HG03565 (cell line): ENCODE measurements at regions not wholly inside any gene's neighbourhood (a gene's known extent, or its start where the extent isn't known, plus 50 kb on each side); places are given as distances from the start of the nearest gene placed in this dataset.
A peak's percentile ranks its signal among the peaks of the same experiment; 100 is the strongest.
"Not testable (repeated sequence)": the region's sequence is repeated elsewhere in the genome, so short reads cannot be mapped to it uniquely, and the experiment has no call there.

Experiments
- ATAC-seq: cut with Tn5 transposase; IDR thresholded peaks from one replicate; pipeline ENCODE4 v1.9.1; 2021; ENCODE audit warnings: mild to moderate bottlenecking, moderate library complexity; ENCODE audit not compliant: unreplicated experiment

GRCh38 chrX:121407627-121408026 lies 360.2 kb downstream of the GLUD2 start:
- no peak for ATAC-seq

- not testable (repeated sequence) for ATAC-seq
Measured at GRCh38 chrX:121431514-121431913, 384.1 kb downstream of the GLUD2 start.

DNA sequence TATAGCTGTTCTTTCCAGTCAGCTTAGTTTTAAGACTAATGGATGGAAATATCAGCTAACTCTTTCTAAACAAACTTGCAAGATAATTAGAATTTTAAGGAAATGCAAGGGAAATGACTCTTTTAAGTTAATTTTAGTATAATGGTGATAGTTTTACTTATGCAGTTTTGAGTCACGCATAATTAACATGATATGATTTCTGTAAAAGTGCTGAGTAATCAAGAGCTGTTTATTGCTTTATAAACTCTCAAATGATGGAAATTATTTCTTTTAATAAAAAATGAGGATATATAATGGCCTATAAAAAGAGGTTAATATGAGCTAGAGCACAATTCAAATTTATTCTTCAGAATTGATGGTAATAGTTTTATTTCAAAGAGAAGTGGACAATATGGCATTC lies 385.9 kb downstream of the GLUD2 start:
- ATAC-seq: no peak

DNA sequence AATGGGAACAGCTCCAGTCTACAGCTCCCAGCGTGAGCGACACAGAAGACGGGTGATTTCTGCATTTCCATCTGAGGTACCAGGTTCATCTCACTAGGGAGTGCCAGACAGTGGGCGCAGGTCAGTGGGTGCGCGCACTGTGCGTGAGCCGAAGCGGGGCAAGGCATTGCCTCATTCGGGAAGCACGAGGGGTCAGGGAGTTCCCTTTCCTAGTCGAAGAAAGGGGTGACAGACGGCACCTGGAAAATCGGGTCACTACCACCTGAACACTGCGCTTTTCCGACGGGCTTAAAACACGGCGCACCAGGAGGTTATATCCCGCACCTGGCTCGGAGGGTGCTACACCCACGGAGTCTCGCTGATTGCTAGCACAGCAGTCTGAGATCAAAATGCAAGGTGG lies 390.3 kb downstream of the GLUD2 start:
- ATAC-seq: not testable (repeated sequence)

- no peak for ATAC-seq
Measured at GRCh38 chrX:121455890-121456289, 408.5 kb downstream of the GLUD2 start.

- peak; percentile 91 for ATAC-seq
Measured at GRCh38 chrX:121456315-121456714, 408.9 kb downstream of the GLUD2 start.

DNA sequence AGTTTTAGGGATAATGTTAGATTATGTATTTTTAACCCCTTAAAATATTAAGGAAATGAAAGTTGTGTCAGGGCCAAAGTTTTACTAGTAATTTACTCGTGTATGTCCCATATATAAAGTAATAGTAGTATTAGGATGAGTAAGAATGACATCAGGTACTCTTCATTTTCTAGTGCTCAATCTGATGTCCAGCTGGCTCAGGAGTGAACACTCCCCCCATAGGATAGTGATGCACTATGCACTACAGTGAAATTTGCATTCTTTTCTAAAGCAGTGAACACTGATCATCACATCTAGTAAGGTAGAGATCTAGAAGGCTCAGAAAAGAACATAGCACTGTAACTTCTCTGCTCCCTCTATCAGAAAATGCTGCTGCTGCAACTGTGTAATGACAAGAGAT lies 409.7 kb downstream of the GLUD2 start:
- ATAC-seq: no peak

GRCh38 chrX:121479406-121479805 lies 432.0 kb downstream of the GLUD2 start:
- ATAC-seq: no peak

GRCh38 chrX:121496966-121497365 lies 449.6 kb downstream of the GLUD2 start:
- ATAC-seq: no peak

- ATAC-seq: no peak
Measured at GRCh38 chrX:121504153-121504552, 456.7 kb downstream of the GLUD2 start.

DNA sequence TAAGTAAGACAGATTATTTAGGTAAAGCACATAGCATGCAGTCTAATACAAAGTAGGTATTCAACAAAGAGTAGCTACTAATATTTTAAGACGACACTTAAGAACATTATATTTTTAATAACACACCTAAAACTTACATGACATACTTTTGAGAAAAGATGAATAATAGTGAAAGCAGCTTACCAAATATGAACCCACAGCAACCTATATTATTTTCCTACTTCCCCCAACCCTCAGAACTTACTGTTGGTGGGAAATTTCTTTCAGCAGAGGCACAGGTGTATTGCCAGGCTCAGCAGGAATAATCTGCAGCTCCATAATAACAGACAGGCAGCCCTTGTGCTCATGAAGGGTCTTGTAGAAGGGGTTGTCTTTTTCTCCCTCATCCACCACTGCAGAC lies 498.9 kb downstream of the GLUD2 start:
- no peak for ATAC-seq

GRCh38 chrX:121558886-121559285 lies 511.5 kb downstream of the GLUD2 start:
- ATAC-seq: no peak

DNA sequence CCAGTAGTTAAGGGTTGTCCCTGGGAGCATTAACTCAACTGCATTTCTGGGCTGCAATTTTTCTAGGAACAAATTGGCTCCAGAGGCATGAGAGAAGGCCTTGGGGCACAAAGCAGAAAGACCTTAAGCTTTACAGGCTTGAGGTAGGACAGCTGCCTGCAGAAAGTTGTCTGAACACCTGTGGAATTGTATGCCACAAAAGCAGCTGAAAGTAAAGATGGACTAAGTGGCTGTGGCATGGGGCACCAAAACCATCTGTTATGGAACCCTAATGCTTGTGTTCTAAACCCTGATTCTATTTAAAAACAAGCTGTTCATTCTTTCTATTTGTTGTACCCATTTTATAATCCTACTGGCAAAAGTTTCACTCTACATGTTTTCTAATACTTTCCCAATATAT lies 515.2 kb downstream of the GLUD2 start:
- ATAC-seq: no peak

GRCh38 chrX:121569609-121570008 lies 522.2 kb downstream of the GLUD2 start:
- ATAC-seq: peak; percentile 65

DNA sequence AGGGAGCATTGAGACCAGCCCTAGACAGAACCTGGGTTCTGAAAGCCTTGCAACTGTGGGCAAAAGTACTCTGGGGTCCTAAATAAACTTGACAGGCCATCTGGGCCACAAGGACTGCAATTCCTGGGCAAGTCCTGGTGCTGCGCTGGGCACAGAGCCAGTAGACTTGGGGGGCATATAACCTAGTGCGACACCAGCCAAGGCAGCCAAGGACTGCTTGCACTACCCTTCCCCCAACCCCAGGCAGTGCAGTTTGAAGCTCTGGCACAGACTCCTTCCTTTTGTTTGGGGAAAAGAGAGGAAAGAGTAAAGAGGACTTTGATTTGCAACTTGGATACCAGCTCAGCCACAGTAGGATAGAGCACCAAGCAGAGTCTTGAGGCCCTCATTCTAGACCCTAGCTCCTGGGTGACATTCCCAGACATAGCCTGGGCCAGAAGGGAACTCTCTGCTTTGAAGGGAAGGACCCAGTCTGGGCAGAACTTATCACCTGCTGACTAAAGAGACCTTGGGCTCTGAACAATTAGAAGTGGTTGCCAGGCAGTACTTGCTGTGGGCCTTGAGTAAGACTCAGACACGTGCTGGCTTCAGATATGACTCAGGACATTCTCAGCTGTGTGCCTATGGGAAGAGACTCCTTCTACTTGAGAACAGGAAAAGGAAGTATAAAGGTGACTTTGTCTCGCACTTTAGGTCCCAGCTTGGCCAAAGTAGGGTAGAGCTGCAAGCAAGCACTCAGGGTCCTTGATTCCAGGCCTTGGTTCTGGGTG lies 522.8 kb downstream of the GLUD2 start:
- peak; percentile 47 for ATAC-seq

GRCh38 chrX:121571333-121571732 lies 523.9 kb downstream of the GLUD2 start:
- no peak for ATAC-seq

GRCh38 chrX:121574384-121574783 lies 527.0 kb downstream of the GLUD2 start:
- ATAC-seq: not testable (repeated sequence)

- no peak for ATAC-seq
Measured at GRCh38 chrX:121579016-121579760, 531.8 kb downstream of the GLUD2 start.

DNA sequence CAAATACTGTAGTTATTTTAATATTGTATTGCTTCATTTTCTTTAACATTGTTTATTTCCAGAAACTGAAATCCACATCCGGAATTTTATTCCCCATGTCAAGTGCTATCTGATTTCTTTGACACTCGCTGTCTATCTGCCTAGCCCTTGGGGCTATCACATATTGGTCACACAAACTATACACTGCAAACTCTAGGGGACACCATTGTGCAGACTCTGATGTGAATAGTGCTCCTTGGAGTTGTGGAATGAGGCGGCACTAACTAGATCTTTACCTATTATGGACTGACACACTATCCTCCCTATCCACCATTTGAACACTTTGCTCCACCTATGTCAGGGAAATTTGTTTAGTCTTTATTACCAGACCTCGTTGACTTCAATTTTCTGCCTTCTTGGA lies 534.5 kb downstream of the GLUD2 start:
- ATAC-seq: no peak

DNA sequence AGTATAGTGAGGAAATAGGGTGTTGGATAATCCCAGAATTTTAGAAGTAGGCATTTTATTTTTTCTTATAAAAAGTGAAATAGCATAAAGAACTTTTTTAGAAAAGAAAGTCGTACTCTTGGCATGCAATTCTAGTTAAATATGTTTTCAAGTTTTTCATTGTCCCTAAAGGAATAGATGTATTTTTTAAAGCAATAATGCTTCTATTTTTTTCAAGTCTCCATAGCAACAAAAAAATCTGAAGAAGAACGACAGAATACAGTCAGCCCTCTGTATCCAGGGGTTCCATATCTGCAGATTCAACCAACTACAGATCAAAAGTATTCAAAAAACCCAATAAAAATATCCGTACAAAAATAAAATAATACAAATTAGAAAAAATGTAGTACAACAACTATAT lies 538.2 kb downstream of the GLUD2 start:
- ATAC-seq: no peak

GRCh38 chrX:121592884-121593283 lies 545.5 kb downstream of the GLUD2 start:
- ATAC-seq: no peak

DNA sequence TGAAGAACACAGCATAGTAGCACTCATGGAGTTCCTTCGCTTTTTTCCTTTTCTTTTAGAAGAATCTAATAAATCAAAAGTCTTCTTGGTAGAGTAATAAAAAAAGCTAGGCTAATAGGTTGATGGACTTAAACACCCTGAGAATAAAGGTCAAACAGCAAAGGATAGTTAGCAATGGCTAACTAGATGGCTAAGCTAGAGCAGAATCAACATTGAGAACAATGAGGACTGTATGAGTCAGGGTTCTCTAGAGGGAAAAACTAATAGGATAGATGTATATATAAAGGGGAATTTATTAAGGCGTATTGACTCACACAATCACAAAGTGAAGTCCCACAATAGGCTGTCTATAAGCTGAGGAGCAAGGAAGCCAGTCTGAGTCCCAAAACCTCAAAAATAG lies 550.9 kb downstream of the GLUD2 start:
- no peak for ATAC-seq
